Spleen (tissue), 7 donors: ENCODE measurements at regions not wholly inside any gene's neighbourhood (a gene's known extent, or its start where the extent isn't known, plus 50 kb on each side); places are given as distances from the start of the nearest gene placed in this dataset.

Experiments used
- CTCF ChIP-seq, 11 experiments: fragments of 200-600 bp in 7 of 11; fragments of 450-650 bp in 4 of 11; sonication (generic) in 4 of 11; IDR thresholded peaks in 8 of 11; conservative IDR thresholded peaks in 3 of 11; 1 replicate in 7 of 11; 2 replicates in 4 of 11; pipeline versions ENCODE4 v1.4.0 to v1.8.0; 2016 to 2021; ENCODE audit warnings: antibody characterized with exemption in 11 of 11, inconsistent platforms in 4 of 11, mild to moderate bottlenecking in 1 of 11
- POLR2A ChIP-seq, 3 donors: fragments of 450-650 bp; IDR thresholded peaks; one replicate each; pipeline ENCODE4 v1.5.1; 2017; ENCODE audit warnings: antibody characterized with exemption in 3 of 3, mild to moderate bottlenecking in 1 of 3
- donor health status: DM: no; HTN: no; CAD: no; lungs with moderate emphysema.
- donor health status: DM: no; HTN: no; CAD: no.
- donor health status: DM: no; HTN: no; CAD: no.

- no peak for TF ChIP-seq CTCF (IDR thresholded peaks at IDR 0.05 in 8 of 11, conservative IDR thresholded peaks at IDR 0.05 in 3 of 11)
- TF ChIP-seq POLR2A (IDR thresholded peaks at IDR 0.05), result no peak
These were observed 257.1 kb upstream of the KIAA1217 start for GRCh38 chr10:23951841-23952240.
